ENCODE measurements at regions not wholly inside any gene's neighbourhood (a gene's known extent, or its start where the extent isn't known, plus 50 kb on each side); places are given as distances from the start of the nearest gene placed in this dataset.
"Not testable (repeated sequence)": the region's sequence is repeated elsewhere in the genome, so short reads cannot be mapped to it uniquely, and the experiment has no call there.

DNA sequence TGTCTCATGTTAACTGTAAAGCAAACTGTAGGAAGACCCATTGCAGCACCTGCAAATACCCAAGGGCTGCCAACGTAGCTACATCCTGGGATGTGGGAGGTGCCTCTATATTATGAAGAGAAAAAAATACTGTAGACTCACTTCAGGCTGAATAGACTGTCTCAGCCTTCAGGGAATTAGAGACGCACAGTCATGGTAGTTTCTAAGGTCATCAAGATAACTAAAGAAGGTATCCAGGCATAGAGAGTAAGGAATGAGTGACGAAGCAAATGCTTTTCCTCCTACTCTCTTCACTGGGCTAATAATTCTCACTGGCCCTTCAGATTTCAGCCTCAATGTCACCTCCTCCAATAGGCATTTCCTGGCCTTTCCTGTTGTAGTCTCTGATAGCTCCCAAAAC lies 121.6 kb upstream of the ECI2 start:
- intact Hi-C loops (cut with micrococcal nuclease), result no loop called here
- ATAC-seq (no peak), DNase-seq (no peak)
- peaks cover 13% of the 10 kb centered on the region for H3K4me1 ChIP-seq (ENCODE audit: insufficient read depth, low read length)
- H2AFZ ChIP-seq (ENCODE audit: low read length), result no peak overlapping the region
- no peaks in the 10 kb centered on the region for H3K79me2 ChIP-seq (ENCODE audit: low read length)
- H3K9me3 ChIP-seq (ENCODE audit: low read length), result no peaks in the 10 kb centered on the region
- H3K27ac ChIP-seq (ENCODE audit: low read length), result no peak overlapping the region
- H3F3A ChIP-seq (ENCODE audit: low read length, unreplicated experiment), result no peaks in the 10 kb centered on the region
- H3K27me3 ChIP-seq (ENCODE audit: low read length), result no peaks in the 10 kb centered on the region
- no peaks in the 10 kb centered on the region for H3K36me3 ChIP-seq (ENCODE audit: low read depth, low read length)
- no peak overlapping the region for H3K4me3 ChIP-seq (ENCODE audit: low read length)
- ChIA-PET POLR2A (ENCODE audit: unreplicated experiment) (no interaction called here), CTCF (no interaction called here)
- BruUV-seq (replicated peaks), result no TSS peak
- no peaks in the 10 kb centered on the region for H3K9me2 ChIP-seq (replicated peaks; ENCODE audit: low read length)
- TF ChIP-seq EZH2phosphoT487 (IDR thresholded peaks at IDR 0.05; ENCODE audit: borderline replicate concordance, low read length), result no peak
- TF ChIP-seq, protein P1, sequence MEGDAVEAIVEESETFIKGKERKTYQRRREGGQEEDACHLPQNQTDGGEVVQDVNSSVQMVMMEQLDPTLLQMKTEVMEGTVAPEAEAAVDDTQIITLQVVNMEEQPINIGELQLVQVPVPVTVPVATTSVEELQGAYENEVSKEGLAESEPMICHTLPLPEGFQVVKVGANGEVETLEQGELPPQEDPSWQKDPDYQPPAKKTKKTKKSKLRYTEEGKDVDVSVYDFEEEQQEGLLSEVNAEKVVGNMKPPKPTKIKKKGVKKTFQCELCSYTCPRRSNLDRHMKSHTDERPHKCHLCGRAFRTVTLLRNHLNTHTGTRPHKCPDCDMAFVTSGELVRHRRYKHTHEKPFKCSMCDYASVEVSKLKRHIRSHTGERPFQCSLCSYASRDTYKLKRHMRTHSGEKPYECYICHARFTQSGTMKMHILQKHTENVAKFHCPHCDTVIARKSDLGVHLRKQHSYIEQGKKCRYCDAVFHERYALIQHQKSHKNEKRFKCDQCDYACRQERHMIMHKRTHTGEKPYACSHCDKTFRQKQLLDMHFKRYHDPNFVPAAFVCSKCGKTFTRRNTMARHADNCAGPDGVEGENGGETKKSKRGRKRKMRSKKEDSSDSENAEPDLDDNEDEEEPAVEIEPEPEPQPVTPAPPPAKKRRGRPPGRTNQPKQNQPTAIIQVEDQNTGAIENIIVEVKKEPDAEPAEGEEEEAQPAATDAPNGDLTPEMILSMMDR (conservative IDR thresholded peaks at IDR 0.05; ENCODE audit: low read depth, low read length), result no peak
- no peak for TF ChIP-seq EZH2 (IDR thresholded peaks at IDR 0.05; ENCODE audit: low read length, unreplicated experiment)
- H4K20me1 ChIP-seq (ENCODE audit: low read length), result no peaks in the 10 kb centered on the region
- H3K4me2 ChIP-seq (ENCODE audit: low read length), result no peak overlapping the region
- no peak overlapping the region for H3K9ac ChIP-seq (ENCODE audit: low read length)

DNA sequence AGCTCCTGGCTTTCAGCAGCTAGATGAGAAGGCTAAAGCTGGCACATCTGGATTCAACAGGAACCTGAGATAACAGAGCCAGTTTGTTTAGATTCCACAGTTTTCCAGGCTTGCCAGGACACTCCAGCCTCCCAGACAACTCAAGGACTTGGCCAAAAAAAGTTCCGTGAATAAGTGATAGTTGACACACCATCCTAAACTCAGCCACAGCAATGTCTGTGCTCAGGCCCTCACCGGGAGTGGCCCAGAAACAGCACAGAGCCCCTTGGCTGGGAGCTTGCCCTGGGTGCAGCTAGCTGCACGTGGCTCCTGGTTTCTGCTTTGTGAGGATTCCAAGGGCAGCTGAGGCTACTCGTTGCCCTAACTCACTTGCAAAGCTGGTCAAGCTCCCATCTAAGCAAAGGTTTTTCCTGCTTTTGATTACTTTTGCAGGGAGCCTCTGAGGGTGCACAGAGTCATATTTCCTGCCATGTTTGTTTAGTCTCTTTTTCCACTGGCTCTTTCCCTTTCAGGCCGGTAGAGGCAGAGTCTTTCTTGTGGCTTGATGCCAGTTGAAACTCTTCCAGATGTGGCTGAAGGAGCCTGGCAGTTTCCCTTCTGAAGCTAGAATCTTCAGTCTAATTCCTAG lies 118.3 kb upstream of the ECI2 start:
- TF ChIP-seq, protein P1 (conservative IDR thresholded peaks at IDR 0.05; ENCODE audit: low read depth, low read length), result peak; percentile 63
- TF ChIP-seq EZH2 (IDR thresholded peaks at IDR 0.05; ENCODE audit: low read length, unreplicated experiment) (no peak), EZH2phosphoT487 (IDR thresholded peaks at IDR 0.05; ENCODE audit: borderline replicate concordance, low read length) (no peak)
- Histone ChIP-seq H3K27me3 (ENCODE audit: low read length) (no peaks in the 10 kb centered on the region), H3K9me3 (ENCODE audit: low read length) (no peaks in the 10 kb centered on the region), H2AFZ (ENCODE audit: low read length) (peak overlapping the region; percentile 66), H3K4me2 (ENCODE audit: low read length) (peak overlapping the region; percentile 62), H3K4me1 (ENCODE audit: insufficient read depth, low read length) (peaks cover 13% of the 10 kb centered on the region), H3K79me2 (ENCODE audit: low read length) (no peaks in the 10 kb centered on the region), H3F3A (ENCODE audit: low read length, unreplicated experiment) (no peaks in the 10 kb centered on the region), H4K20me1 (ENCODE audit: low read length) (no peaks in the 10 kb centered on the region), H3K27ac (ENCODE audit: low read length) (no peak overlapping the region), H3K9me2 (replicated peaks; ENCODE audit: low read length) (no peaks in the 10 kb centered on the region), H3K36me3 (ENCODE audit: low read depth, low read length) (no peaks in the 10 kb centered on the region), H3K9ac (ENCODE audit: low read length) (no peak overlapping the region), H3K4me3 (ENCODE audit: low read length) (no peak overlapping the region)
- BruUV-seq (replicated peaks), result no TSS peak
- ChIA-PET CTCF (no interaction called here), POLR2A (ENCODE audit: unreplicated experiment) (no interaction called here)
- ATAC-seq, result peak; percentile 83
- DNase-seq, result peak; percentile 80
- intact Hi-C loops (cut with micrococcal nuclease), result no loop called here

DNA sequence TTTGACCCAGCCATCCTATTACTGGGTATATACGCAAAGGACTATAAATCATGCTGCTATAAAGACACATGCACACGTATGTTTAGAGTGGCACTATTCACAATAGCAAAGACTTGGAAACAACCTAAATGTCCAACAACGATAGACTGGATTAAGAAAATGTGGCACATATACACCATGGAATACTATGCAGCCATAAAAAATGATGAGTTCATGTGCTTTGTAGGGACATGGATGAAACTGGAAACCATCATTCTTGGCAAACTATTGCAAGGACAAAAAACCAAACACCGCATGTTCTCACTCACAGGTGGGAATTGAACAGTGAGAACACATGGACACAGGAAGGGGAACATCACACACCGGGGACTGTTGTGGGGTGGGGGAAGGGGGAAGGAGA lies 117.1 kb upstream of the ECI2 start:
- H3K27ac ChIP-seq (ENCODE audit: low read length); H3K9me3 ChIP-seq (ENCODE audit: low read length); H3F3A ChIP-seq (ENCODE audit: low read length, unreplicated experiment); H4K20me1 ChIP-seq (ENCODE audit: low read length); H3K9ac ChIP-seq (ENCODE audit: low read length); DNase-seq; ATAC-seq; H3K27me3 ChIP-seq (ENCODE audit: low read length); H3K4me2 ChIP-seq (ENCODE audit: low read length); intact Hi-C loops (cut with micrococcal nuclease); BruUV-seq (replicated peaks); H2AFZ ChIP-seq (ENCODE audit: low read length); H3K9me2 ChIP-seq (replicated peaks; ENCODE audit: low read length); H3K79me2 ChIP-seq (ENCODE audit: low read length); CTCF ChIA-PET; H3K4me3 ChIP-seq (ENCODE audit: low read length); POLR2A ChIA-PET (ENCODE audit: unreplicated experiment); H3K36me3 ChIP-seq (ENCODE audit: low read depth, low read length): not testable (repeated sequence)
- H3K4me1 ChIP-seq (ENCODE audit: insufficient read depth, low read length), result peaks cover 13% of the 10 kb centered on the region
